ENCODE measurements at regions not wholly inside any gene's neighbourhood (a gene's known extent, or its start where the extent isn't known, plus 50 kb on each side); places are given as distances from the start of the nearest gene placed in this dataset.

DNA sequence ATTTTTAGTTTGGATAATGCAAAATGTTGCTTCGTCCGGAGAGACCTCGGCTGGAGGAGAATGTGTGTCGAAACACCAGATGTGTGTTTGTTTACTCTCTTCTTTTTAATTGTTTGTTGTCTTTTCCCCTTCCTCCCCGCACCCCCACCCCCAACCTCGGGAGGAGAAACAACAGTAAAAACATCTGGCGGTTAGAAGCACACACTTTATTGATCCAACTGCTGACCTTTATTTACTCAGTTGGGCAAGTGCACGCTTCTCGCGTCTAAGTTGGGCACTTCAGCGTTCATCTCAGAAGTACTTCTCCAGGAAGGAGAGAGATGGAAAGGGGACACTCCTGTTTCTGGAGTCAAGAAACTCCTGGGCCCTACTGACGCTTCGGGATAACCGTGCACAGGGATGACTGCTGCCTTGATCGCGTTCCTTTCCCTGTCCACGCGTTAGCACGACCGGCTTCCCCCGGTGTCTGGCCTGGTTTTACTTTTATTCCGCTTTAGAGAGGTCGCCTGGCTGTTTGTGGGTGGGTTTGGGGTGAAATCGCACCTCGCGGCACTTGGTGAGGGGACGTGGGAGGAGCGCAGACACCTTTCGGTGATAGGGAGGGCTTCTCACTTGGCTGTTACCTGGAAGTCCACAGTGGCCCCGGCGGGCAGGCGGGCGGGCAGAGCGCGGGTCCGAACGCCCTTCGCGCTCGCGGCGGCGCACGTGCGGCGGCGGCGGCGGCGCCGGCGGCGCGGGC, 168.3 kb upstream of the PPP1R3A start:
- TF ChIP-seq, protein P1, sequence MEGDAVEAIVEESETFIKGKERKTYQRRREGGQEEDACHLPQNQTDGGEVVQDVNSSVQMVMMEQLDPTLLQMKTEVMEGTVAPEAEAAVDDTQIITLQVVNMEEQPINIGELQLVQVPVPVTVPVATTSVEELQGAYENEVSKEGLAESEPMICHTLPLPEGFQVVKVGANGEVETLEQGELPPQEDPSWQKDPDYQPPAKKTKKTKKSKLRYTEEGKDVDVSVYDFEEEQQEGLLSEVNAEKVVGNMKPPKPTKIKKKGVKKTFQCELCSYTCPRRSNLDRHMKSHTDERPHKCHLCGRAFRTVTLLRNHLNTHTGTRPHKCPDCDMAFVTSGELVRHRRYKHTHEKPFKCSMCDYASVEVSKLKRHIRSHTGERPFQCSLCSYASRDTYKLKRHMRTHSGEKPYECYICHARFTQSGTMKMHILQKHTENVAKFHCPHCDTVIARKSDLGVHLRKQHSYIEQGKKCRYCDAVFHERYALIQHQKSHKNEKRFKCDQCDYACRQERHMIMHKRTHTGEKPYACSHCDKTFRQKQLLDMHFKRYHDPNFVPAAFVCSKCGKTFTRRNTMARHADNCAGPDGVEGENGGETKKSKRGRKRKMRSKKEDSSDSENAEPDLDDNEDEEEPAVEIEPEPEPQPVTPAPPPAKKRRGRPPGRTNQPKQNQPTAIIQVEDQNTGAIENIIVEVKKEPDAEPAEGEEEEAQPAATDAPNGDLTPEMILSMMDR (optimal IDR thresholded peaks at IDR 0.05 in 1 of 3, IDR thresholded peaks at IDR 0.05 in 1 of 3, conservative IDR thresholded peaks at IDR 0.05 in 1 of 3; ENCODE audit: extremely low read depth in 1 of 3, insufficient read depth in 2 of 3, low read length in 3 of 3): no peak
- peak; percentile 45 for TF ChIP-seq EZH2 (IDR thresholded peaks at IDR 0.05; ENCODE audit: low read length)

Data from keratinocyte (primary cell).